SK-N-MC (cell line): ENCODE measurements at regions not wholly inside any gene's neighbourhood (a gene's known extent, or its start where the extent isn't known, plus 50 kb on each side); places are given as distances from the start of the nearest gene placed in this dataset.

ENCODE experiments used
- EZH2 ChIP-seq: fragments of 200-600 bp; sonication (generic); IDR thresholded peaks from one replicate; pipeline ENCODE4 v1.6.1; 2017; ENCODE audit warnings: antibody characterized with exemption
- FOXP2 ChIP-seq: optimal IDR thresholded peaks from 2 replicates; pipeline ENCODE3; 2011; ENCODE audit warnings: mild to moderate bottlenecking, moderate library complexity; ENCODE audit not compliant: insufficient read depth; ENCODE audit errors: extremely low read length, control extremely low read depth
- POLR2AphosphoS5 ChIP-seq: IDR thresholded peaks from 2 replicates; pipeline ENCODE4 v1.6.1; 2012; ENCODE audit warnings: mild to moderate bottlenecking, low read depth, low read length, borderline replicate concordance

DNA sequence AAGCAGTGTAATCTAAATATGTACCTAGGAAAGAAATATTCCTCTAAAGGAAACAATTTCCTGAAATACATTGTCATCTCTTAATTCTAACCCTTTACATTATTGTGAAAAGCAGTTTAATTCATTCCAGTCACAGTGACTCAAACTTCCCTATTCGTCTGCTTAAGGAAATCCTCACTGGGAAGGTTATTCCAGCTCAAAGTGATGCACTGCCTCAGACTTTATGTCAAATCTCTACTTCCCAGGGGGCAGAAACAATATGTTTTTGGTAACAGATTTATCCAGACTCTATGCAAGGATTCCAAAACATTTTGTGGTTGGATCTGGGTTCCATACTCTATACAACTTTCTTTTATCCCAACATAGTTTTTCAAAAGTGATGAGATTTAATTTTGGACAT lies 145.2 kb downstream of the NTMT2 start:
- no peak for TF ChIP-seq FOXP2
- no peak for TF ChIP-seq POLR2AphosphoS5
- TF ChIP-seq EZH2, result no peak
